ENCODE measurements at regions not wholly inside any gene's neighbourhood (a gene's known extent, or its start where the extent isn't known, plus 50 kb on each side); places are given as distances from the start of the nearest gene placed in this dataset.

- TF ChIP-seq CTCF (IDR thresholded peaks at IDR 0.05; ENCODE audit: insufficient read depth, low read length) (no peak), POLR2AphosphoS5 (IDR thresholded peaks at IDR 0.05; ENCODE audit: low read depth) (no peak), SPI1 (IDR thresholded peaks at IDR 0.05; ENCODE audit: borderline replicate concordance, low read depth) (no peak), REST (IDR thresholded peaks at IDR 0.05; ENCODE audit: insufficient replicate concordance, low read depth) (no peak), GABPA (IDR thresholded peaks at IDR 0.05; ENCODE audit: low read depth) (no peak)
Measured at GRCh38 chr4:128623508-128624215, 185.8 kb upstream of the JADE1 start.
